Ovary (tissue), 3 donors: ENCODE measurements at regions not wholly inside any gene's neighbourhood (a gene's known extent, or its start where the extent isn't known, plus 50 kb on each side); places are given as distances from the start of the nearest gene placed in this dataset.

Source experiments
- CTCF ChIP-seq, 3 donors: fragments of 450-650 bp in 2 of 3; fragments of 200-600 bp in 1 of 3; IDR thresholded peaks; one replicate each; pipeline versions ENCODE4 v1.5.1 to v1.8.0; 2016 to 2022; ENCODE audit warnings: antibody characterized with exemption in 3 of 3, mild to moderate bottlenecking in 1 of 3
- EP300 ChIP-seq: sonication (generic); formaldehyde crosslinking; IDR thresholded peaks from one replicate; pipeline ENCODE4 v1.6.1; 2017; ENCODE audit warnings: antibody characterized with exemption
- POLR2A ChIP-seq: fragments of 450-650 bp; IDR thresholded peaks from one replicate; pipeline ENCODE4 v1.6.1; 2017; ENCODE audit warnings: antibody characterized with exemption, mild to moderate bottlenecking, moderate library complexity
- donor health status: DM: no; HTN: no; CAD: no.

- TF ChIP-seq CTCF (IDR thresholded peaks at IDR 0.05), result no peak
- TF ChIP-seq EP300, result no peak
- TF ChIP-seq POLR2A, result no peak
Measured at GRCh38 chr4:132540797-132541196, 608.3 kb upstream of the PCDH10 start.
